Astrocyte (in vitro differentiated cells and primary cell): ENCODE measurements at regions not wholly inside any gene's neighbourhood (a gene's known extent, or its start where the extent isn't known, plus 50 kb on each side); places are given as distances from the start of the nearest gene placed in this dataset.

ENCODE experiments used
- DNase-seq: peaks from one replicate; pipeline ENCODE4 v3.0.0-alpha.2; 2010; ENCODE audit warnings: low read depth
- FAIRE-seq: peaks from 2 replicates; lab custom pipeline; 2011; peaks lifted over from hg19 to GRCh38; lab: Jason Lieb, UNC
- H2AFZ ChIP-seq: 2 replicates; pipeline ENCODE4 v1.6.0; 2012; ENCODE audit warnings: low read depth, low read length, inconsistent platforms
- H3K27ac ChIP-seq: 2 replicates; pipeline ENCODE4 v1.5.1; 2011; ENCODE audit warnings: low read depth, low read length, inconsistent platforms
- H3K27me3 ChIP-seq: 2 replicates; pipeline ENCODE4 v1.6.0; 2011; ENCODE audit warnings: low read length, inconsistent platforms; ENCODE audit not compliant: insufficient read depth
- H3K36me3 ChIP-seq: 2 replicates; pipeline ENCODE4 v1.5.1; 2011; ENCODE audit warnings: low read length, inconsistent platforms; ENCODE audit not compliant: insufficient read depth
- H3K4me1 ChIP-seq: 2 replicates; pipeline ENCODE4 v1.5.1; 2011; ENCODE audit warnings: low read length, inconsistent platforms; ENCODE audit not compliant: insufficient read depth
- H3K4me2 ChIP-seq: 2 replicates; pipeline ENCODE4 v1.6.0; 2012; ENCODE audit warnings: low read length, inconsistent platforms
- H3K4me3 ChIP-seq: 2 replicates; pipeline ENCODE4 v1.5.1; 2011; ENCODE audit warnings: low read depth, mild to moderate bottlenecking, low read length, inconsistent platforms; ENCODE audit not compliant: insufficient read depth
- H3K79me2 ChIP-seq: 2 replicates; pipeline ENCODE4 v1.6.0; 2012; ENCODE audit warnings: mild to moderate bottlenecking, low read length, inconsistent platforms; ENCODE audit not compliant: insufficient read depth
- H3K9ac ChIP-seq: 2 replicates; pipeline ENCODE4 v1.6.0; 2012; ENCODE audit warnings: mild to moderate bottlenecking, low read length, inconsistent platforms
- H3K9me3 ChIP-seq: 2 replicates; pipeline ENCODE4 v1.5.1; 2012; ENCODE audit warnings: low read depth, mild to moderate bottlenecking, low read length, inconsistent platforms; ENCODE audit not compliant: insufficient read depth
- H4K20me1 ChIP-seq: 2 replicates; pipeline ENCODE4 v1.6.0; 2012; ENCODE audit warnings: low read length, inconsistent platforms; ENCODE audit not compliant: insufficient read depth
- H3K27ac Mint-ChIP-seq: one replicate; pipeline ENCODE4 v1.8.0; 2021; ENCODE audit warnings: mild to moderate bottlenecking, mixed read lengths; ENCODE audit not compliant: unreplicated experiment
- H3K27me3 Mint-ChIP-seq: one replicate; pipeline ENCODE4 v1.8.0; 2021; ENCODE audit warnings: low read depth, mixed read lengths; ENCODE audit not compliant: unreplicated experiment
- H3K36me3 Mint-ChIP-seq: one replicate; pipeline ENCODE4 v1.8.0; 2021; ENCODE audit warnings: low read depth, mixed read lengths; ENCODE audit not compliant: unreplicated experiment
- H3K4me1 Mint-ChIP-seq: one replicate; pipeline ENCODE4 v1.8.0; 2021; ENCODE audit warnings: low read depth, mixed read lengths; ENCODE audit not compliant: unreplicated experiment
- H3K4me3 Mint-ChIP-seq: one replicate; pipeline ENCODE4 v1.8.0; 2021; ENCODE audit warnings: mild to moderate bottlenecking, moderate library complexity, mixed read lengths; ENCODE audit not compliant: unreplicated experiment
- H3K9me3 Mint-ChIP-seq: one replicate; pipeline ENCODE4 v1.8.0; 2021; ENCODE audit warnings: mild to moderate bottlenecking, mixed read lengths; ENCODE audit not compliant: unreplicated experiment
- CTCF ChIP-seq: IDR thresholded peaks from 2 replicates; pipeline ENCODE4 v1.5.1; 2011; ENCODE audit warnings: low read depth, mild to moderate bottlenecking, inconsistent platforms, low read length, moderate library complexity; ENCODE audit not compliant: insufficient read depth
- EZH2 ChIP-seq: IDR thresholded peaks from 2 replicates; pipeline ENCODE4 v1.6.1; 2012; ENCODE audit warnings: mild to moderate bottlenecking, low read length, inconsistent platforms; ENCODE audit not compliant: insufficient read depth

DNA sequence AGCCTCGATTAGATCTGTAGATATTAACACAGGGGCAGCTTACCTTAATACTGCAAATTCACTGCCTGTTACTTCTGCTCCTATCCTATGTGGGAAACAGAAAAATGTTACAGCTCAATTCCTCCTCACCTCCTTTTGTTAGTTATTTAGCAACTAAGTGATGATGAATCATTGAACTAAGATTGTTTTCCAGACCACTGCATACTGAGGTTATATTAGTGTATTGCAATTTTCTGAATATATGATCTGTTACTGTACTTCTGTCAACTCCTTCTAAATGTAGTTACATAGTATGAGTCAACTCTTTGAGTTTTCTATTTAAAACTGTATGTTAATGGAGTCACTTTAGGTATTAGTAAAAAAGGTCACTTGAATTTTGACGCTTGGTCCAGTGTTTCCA is 331.5 kb upstream of the SLCO3A1 start:
- H3K4me3 Mint-ChIP-seq = no peak overlapping the region
- Histone ChIP-seq H3K9me3 (no peaks in the 10 kb centered on the region), H3K36me3 (no peaks in the 10 kb centered on the region), H3K27ac (peak overlapping the region; percentile 54), H3K9ac (peak overlapping the region; percentile 9), H3K4me3 (no peak overlapping the region), H4K20me1 (no peaks in the 10 kb centered on the region), H2AFZ (no peak overlapping the region), H3K4me2 (peak overlapping the region; percentile 18), H3K27me3 (no peaks in the 10 kb centered on the region), H3K4me1 (peaks cover 26% of the 10 kb centered on the region), H3K79me2 (no peaks in the 10 kb centered on the region)
- no peak for TF ChIP-seq EZH2
- TF ChIP-seq CTCF = no peak
- H3K27ac Mint-ChIP-seq = no peak overlapping the region
- no peaks in the 10 kb centered on the region for H3K36me3 Mint-ChIP-seq
- FAIRE-seq = peak; percentile 87
- DNase-seq = peak; percentile 86
- peaks cover 2% of the 10 kb centered on the region for H3K9me3 Mint-ChIP-seq
- H3K4me1 Mint-ChIP-seq = peaks cover 17% of the 10 kb centered on the region
- H3K27me3 Mint-ChIP-seq = no peaks in the 10 kb centered on the region

GRCh38 chr15:91522605-91523332 is 330.7 kb upstream of the SLCO3A1 start:
- peak overlapping the region; percentile 54 for H3K27ac ChIP-seq
- Mint-ChIP-seq H3K9me3 (peaks cover 2% of the 10 kb centered on the region), H3K27ac (no peak overlapping the region), H3K36me3 (no peaks in the 10 kb centered on the region), H3K4me1 (peaks cover 11% of the 10 kb centered on the region), H3K4me3 (no peak overlapping the region), H3K27me3 (no peaks in the 10 kb centered on the region)
- peak overlapping the region; percentile 18 for H3K4me2 ChIP-seq
- no peaks in the 10 kb centered on the region for H3K27me3 ChIP-seq
- DNase-seq = peak; percentile 46
- no peaks in the 10 kb centered on the region for H4K20me1 ChIP-seq
- peak overlapping the region; percentile 9 for H2AFZ ChIP-seq
- peak; percentile 49 for FAIRE-seq
- peaks cover 20% of the 10 kb centered on the region for H3K4me1 ChIP-seq
- TF ChIP-seq CTCF (peak; percentile 64), EZH2 (no peak)
- H3K9me3 ChIP-seq = no peaks in the 10 kb centered on the region
- no peak overlapping the region for H3K4me3 ChIP-seq
- H3K36me3 ChIP-seq = no peaks in the 10 kb centered on the region
- H3K9ac ChIP-seq = peak overlapping the region; percentile 1
- no peaks in the 10 kb centered on the region for H3K79me2 ChIP-seq

GRCh38 chr15:91523596-91523995 is 329.9 kb upstream of the SLCO3A1 start:
- H3K36me3 Mint-ChIP-seq = no peaks in the 10 kb centered on the region

More at GRCh38 chr15:91523596-91523995, 329.9 kb upstream of the SLCO3A1 start:
- no peak overlapping the region for H3K4me3 ChIP-seq
- TF ChIP-seq CTCF (no peak), EZH2 (no peak)
- H3K4me2 ChIP-seq = no peak overlapping the region
- no peaks in the 10 kb centered on the region for H3K9me3 ChIP-seq
- peaks cover 20% of the 10 kb centered on the region for H3K4me1 ChIP-seq
- Mint-ChIP-seq H3K27ac (no peak overlapping the region), H3K4me1 (peaks cover 9% of the 10 kb centered on the region), H3K4me3 (no peak overlapping the region), H3K27me3 (no peaks in the 10 kb centered on the region), H3K9me3 (peaks cover 2% of the 10 kb centered on the region)
- H3K36me3 ChIP-seq = no peaks in the 10 kb centered on the region
- H4K20me1 ChIP-seq = no peaks in the 10 kb centered on the region
- no peaks in the 10 kb centered on the region for H3K79me2 ChIP-seq
- no peak for DNase-seq
- H2AFZ ChIP-seq = no peak overlapping the region
- no peak overlapping the region for H3K9ac ChIP-seq
- H3K27ac ChIP-seq = no peak overlapping the region
- H3K27me3 ChIP-seq = no peaks in the 10 kb centered on the region
- FAIRE-seq = no peak
